Fibroblast of villous mesenchyme (primary cell): ENCODE measurements at regions not wholly inside any gene's neighbourhood (a gene's known extent, or its start where the extent isn't known, plus 50 kb on each side); places are given as distances from the start of the nearest gene placed in this dataset.
"Not testable (repeated sequence)": the region's sequence is repeated elsewhere in the genome, so short reads cannot be mapped to it uniquely, and the experiment has no call there.

Source experiments
- DNase-seq: peaks from one replicate; pipeline ENCODE4 v3.0.0-alpha.2; 2010; ENCODE audit warnings: low read depth
- H3K4me3 ChIP-seq: 2 replicates; pipeline ENCODE4 v1.5.1; 2011; ENCODE audit warnings: low read depth, mild to moderate bottlenecking, low read length
- TF ChIP-seq, protein P1 (sequence below): IDR thresholded peaks from 2 replicates; pipeline ENCODE4 v1.5.1; 2012; ENCODE audit warnings: low read depth, mild to moderate bottlenecking, low read length; ENCODE audit not compliant: insufficient read depth

DNA sequence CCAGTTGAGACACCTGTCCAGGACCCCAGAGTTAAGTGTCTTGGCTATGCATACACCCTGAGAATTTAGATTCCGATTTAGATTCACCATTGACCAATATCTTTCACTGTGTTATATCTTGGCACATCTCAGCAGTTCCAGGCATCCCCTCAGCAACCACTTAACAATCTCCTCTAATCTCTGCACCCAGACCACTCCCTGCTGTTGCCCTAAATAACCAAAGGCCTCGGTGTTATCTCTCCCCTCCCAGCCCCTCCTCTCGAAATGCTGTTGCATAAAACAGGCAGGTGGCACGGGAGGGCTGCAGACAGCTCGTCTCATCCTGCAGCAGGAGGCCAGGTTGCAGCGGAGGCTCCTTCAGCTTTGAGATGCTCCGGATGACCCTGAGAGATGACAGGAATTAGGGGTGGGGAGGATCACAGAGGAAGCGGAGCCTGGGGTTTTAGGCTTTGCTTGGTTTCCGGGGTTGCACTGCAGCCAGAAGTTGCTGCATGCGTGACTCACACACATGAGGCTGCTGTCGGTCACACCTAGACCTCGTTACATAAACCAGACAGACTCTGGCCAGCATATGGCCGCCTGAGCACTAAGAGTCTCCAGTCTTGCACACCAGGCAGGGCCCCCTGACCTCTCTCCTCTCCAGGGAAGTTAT is 210.3 kb upstream of the USP9Y start:
- no peak overlapping the region for H3K4me3 ChIP-seq
- TF ChIP-seq, protein P1, sequence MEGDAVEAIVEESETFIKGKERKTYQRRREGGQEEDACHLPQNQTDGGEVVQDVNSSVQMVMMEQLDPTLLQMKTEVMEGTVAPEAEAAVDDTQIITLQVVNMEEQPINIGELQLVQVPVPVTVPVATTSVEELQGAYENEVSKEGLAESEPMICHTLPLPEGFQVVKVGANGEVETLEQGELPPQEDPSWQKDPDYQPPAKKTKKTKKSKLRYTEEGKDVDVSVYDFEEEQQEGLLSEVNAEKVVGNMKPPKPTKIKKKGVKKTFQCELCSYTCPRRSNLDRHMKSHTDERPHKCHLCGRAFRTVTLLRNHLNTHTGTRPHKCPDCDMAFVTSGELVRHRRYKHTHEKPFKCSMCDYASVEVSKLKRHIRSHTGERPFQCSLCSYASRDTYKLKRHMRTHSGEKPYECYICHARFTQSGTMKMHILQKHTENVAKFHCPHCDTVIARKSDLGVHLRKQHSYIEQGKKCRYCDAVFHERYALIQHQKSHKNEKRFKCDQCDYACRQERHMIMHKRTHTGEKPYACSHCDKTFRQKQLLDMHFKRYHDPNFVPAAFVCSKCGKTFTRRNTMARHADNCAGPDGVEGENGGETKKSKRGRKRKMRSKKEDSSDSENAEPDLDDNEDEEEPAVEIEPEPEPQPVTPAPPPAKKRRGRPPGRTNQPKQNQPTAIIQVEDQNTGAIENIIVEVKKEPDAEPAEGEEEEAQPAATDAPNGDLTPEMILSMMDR = no peak
- peak; percentile 38 for DNase-seq

DNA sequence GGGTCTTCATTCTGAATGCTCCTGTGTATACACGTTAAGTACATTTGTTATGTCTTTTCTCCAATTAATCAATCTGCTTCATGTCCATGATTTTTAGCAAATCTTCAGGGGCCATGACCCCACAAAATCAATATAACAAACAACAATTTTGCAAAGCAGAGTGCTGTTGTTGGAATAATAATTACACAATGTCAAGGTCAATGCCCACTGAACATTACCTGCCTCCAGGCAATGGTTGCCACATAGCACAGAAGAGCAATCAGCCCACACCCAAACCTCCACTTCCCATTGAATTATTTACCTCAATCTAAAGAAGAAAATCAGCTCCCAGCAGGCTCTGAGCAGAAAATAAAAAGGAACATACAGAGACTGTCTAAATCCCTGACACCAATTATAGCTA is 208.8 kb upstream of the USP9Y start:
- no peak overlapping the region for H3K4me3 ChIP-seq
- TF ChIP-seq, protein P1 = no peak
- DNase-seq = no peak

DNA sequence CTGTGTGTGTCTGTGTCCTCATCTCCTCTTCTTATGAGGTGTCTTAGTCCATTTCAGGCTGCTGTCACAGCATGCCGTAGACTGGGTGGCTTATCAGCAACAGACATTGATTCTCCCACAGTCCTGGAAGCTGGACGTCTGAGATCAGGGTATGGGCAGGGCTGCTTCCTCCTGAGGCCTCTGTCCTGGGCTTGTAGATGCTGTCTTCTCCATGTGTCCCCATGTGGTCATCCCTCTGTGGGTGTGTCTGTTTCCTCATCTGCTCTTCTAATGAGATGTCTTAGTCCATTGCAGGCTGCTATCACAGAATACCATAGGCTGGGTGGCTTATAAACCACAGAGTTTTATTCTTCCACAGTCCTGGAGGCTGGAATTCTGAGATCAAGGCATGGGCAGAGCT is 205.0 kb upstream of the USP9Y start:
- no peak for DNase-seq
- TF ChIP-seq, protein P1 = no peak
- H3K4me3 ChIP-seq = no peak overlapping the region

DNA sequence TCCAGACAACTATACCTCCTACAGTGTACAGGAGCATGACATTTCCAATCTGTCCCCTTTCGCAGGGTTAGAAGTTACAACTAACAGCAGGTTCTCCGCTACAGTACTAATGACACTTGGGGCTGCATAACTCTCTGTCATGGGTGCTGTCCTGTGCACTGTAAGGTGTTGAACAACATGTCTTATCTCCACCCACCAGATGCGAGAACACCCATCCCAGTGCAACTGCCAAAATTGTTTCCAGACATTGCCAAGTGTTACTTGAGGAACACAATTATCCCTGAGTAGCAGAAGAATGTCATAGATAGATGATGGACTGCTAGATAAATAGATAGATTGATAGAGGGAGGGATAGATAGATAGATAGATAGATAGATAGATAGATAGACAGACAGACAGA is 200.9 kb upstream of the USP9Y start:
- TF ChIP-seq, protein P1 = no peak
- no peak overlapping the region for H3K4me3 ChIP-seq
- no peak for DNase-seq

DNA sequence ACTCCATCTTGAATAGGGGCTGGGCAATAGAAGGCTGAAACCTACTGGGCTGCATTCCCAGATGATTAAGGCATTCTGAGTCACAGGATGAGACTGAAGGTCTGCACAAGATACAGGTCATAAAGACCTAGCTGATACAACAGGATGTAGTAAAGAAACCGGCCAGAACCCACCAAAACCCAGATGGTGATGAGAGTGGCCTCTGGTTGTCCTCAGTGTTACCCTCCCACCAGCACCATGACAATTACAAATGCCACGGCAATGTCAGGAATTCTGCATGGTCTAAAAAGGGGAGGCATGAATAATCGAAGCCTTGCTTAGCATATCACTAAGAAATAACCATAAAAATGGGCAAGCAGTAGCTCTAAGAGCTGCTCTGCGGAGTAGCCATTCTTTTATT is 197.0 kb upstream of the USP9Y start:
- not testable (repeated sequence) for DNase-seq, H3K4me3 ChIP-seq

DNA sequence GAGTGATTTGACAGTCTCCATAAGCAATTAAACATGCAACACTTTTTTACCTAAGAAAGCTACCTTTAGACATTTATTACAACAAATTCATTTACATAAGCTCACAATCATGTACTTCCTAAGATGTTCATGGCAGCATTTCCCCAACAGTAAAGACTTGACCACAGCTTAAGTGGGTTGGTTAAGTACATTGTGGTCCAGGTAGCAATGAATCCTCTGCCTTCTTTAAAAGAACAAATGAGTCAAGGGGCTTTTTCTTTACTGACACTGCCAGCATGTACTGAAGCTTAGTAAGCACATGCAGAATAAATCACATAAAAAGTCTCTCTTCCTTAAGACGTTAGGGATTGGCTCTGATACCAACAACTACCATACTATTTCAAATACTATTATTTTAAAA is 183.7 kb upstream of the USP9Y start:
- no peak overlapping the region for H3K4me3 ChIP-seq
- DNase-seq = no peak
- TF ChIP-seq, protein P1 = no peak

DNA sequence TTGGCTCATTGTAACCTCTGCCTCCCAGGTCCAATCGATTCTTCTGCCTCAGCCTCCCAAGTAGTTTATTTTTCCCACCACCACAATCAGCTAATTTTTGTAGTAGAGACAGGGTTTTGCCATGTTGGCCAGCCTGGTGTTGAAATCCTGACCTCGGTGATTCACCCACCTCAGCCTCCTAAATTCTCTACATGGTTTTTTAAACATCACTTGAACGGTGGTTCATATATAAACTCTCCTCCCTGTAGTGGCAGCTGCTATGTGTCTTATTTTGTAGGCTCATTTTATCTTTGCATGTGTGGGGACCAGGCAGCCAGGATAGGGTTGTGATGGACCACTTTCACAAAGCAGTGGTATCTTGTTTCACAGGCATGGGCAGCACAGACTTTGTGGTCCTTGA is 175.8 kb upstream of the USP9Y start:
- peak; percentile 2 for DNase-seq
- no peak overlapping the region for H3K4me3 ChIP-seq
- TF ChIP-seq, protein P1 = no peak
